Aorta (tissue), 5 donors: ENCODE measurements at regions not wholly inside any gene's neighbourhood (a gene's known extent, or its start where the extent isn't known, plus 50 kb on each side); places are given as distances from the start of the nearest gene placed in this dataset.

Source experiments
- ATAC-seq: fragments of 200-7000 bp; cut with Tn5 transposase; one replicate; pipeline ENCODE4 v1.9.1; 2022; ENCODE audit warnings: moderate library complexity; ENCODE audit not compliant: low FRiP score
- DNase-seq, 2 donors: peaks; one replicate each; pipeline ENCODE4 v3.0.0-alpha.2; 2020
- H3K27ac ChIP-seq, 2 donors: one replicate each; pipeline ENCODE4 v1.5.1; 2013; ENCODE audit warnings: low read length in 2 of 2, mild to moderate bottlenecking in 2 of 2, moderate library complexity in 2 of 2, control low read depth in 1 of 2, inconsistent platforms in 1 of 2, low read depth in 1 of 2
- H3K27me3 ChIP-seq, 2 donors: one replicate each; pipeline ENCODE4 v1.6.1; 2013; ENCODE audit warnings: control low read depth in 1 of 2, low read length in 1 of 2, mild to moderate bottlenecking in 1 of 2, moderate library complexity in 1 of 2; ENCODE audit not compliant: insufficient read depth in 2 of 2, control insufficient read depth in 1 of 2
- H3K36me3 ChIP-seq, 2 donors: one replicate each; pipeline ENCODE4 v1.6.1; 2013; ENCODE audit warnings: control low read depth in 1 of 2, low read length in 1 of 2, mild to moderate bottlenecking in 1 of 2; ENCODE audit not compliant: insufficient read depth in 2 of 2, control insufficient read depth in 1 of 2
- H3K4me1 ChIP-seq, 2 donors: one replicate each; pipeline ENCODE4 v1.6.1; 2013; ENCODE audit warnings: low read length in 2 of 2, control low read depth in 1 of 2, mild to moderate bottlenecking in 1 of 2, moderate library complexity in 1 of 2; ENCODE audit not compliant: insufficient read depth in 2 of 2, control insufficient read depth in 1 of 2
- H3K4me3 ChIP-seq, 2 donors: one replicate each; pipeline ENCODE4 v1.5.1; 2013; ENCODE audit warnings: low read length in 2 of 2, control low read depth in 1 of 2, mild to moderate bottlenecking in 1 of 2
- H3K9me3 ChIP-seq: one replicate; pipeline ENCODE4 v1.6.1; 2013; ENCODE audit warnings: mild to moderate bottlenecking, low read length; ENCODE audit not compliant: control insufficient read depth
- WGBS, 2 donors: extraction: QIAGEN DNeasy Blood & Tissue Kit; methylation state at CpG; one replicate each; pipeline ENCODE4 v1.1.7; 2013; 5-methylcytosine and 5-hydroxymethylcytosine counted together
- intact Hi-C, 2 donors: fragments of 100-400 bp; cut with DNase I; formaldehyde crosslinking; loops; one replicate each; pipeline versions ENCODE4 v1.14.2 to v1.15.0; 2022
- donor health status: healthy with polysubstance abuse.
- donor health status: Bipolar disorder and iron deficiency.
- donor health status: DM: no; HTN: no; CAD: no.
- donor health status: DM: no; HTN: no; CAD: no.
- donor health status: DM: yes; HTN: yes; CAD: no.

- H3K36me3 ChIP-seq = no peaks in the 10 kb centered on the region
- intact Hi-C loops = no loop called here
Observed at GRCh38 chr20:7415427-7415826, 524.8 kb downstream of the HAO1 start.

GRCh38 chr20:7416382-7416781 is 523.9 kb downstream of the HAO1 start:
- Histone ChIP-seq H3K36me3 (no peaks in the 10 kb centered on the region), H3K4me1 (no peaks in the 10 kb centered on the region), H3K27ac (no peak overlapping the region), H3K27me3 (no peaks in the 10 kb centered on the region), H3K9me3 (no peaks in the 10 kb centered on the region), H3K4me3 (no peak overlapping the region)
- no peak for DNase-seq
- intact Hi-C loops = no loop called here
- ATAC-seq = no peak

More at GRCh38 chr20:7415427-7415826, 524.8 kb downstream of the HAO1 start:
- no peak overlapping the region for H3K4me3 ChIP-seq
- DNase-seq = no peak
- no peak overlapping the region for H3K27ac ChIP-seq
- no peaks in the 10 kb centered on the region for H3K4me1 ChIP-seq
- H3K9me3 ChIP-seq = no peaks in the 10 kb centered on the region
- ATAC-seq = no peak
- no peaks in the 10 kb centered on the region for H3K27me3 ChIP-seq

DNA sequence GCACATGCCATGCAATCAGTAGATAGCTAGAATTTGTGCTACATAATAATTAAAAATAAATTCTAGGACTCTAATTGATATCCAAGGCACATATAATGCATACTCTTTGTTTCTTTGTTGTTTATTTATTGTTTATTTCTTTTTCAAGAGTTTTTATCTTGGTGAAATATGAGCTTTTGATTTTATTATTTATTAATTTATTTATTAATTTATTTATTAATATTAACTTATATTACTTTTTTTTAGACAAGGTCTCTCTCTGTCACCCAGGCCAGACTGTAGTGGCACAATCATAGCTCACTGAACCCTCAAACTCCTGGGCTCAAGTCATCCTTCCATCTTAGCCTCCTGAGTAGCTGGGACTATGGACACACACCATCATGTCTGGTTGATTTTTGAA is 519.9 kb downstream of the HAO1 start:
- Histone ChIP-seq H3K27ac (no peak overlapping the region), H3K4me1 (no peaks in the 10 kb centered on the region), H3K4me3 (no peak overlapping the region), H3K36me3 (no peaks in the 10 kb centered on the region), H3K27me3 (no peaks in the 10 kb centered on the region), H3K9me3 (no peaks in the 10 kb centered on the region)
- ATAC-seq (no peak), DNase-seq (no peak)
- intact Hi-C loops = no loop called here

DNA sequence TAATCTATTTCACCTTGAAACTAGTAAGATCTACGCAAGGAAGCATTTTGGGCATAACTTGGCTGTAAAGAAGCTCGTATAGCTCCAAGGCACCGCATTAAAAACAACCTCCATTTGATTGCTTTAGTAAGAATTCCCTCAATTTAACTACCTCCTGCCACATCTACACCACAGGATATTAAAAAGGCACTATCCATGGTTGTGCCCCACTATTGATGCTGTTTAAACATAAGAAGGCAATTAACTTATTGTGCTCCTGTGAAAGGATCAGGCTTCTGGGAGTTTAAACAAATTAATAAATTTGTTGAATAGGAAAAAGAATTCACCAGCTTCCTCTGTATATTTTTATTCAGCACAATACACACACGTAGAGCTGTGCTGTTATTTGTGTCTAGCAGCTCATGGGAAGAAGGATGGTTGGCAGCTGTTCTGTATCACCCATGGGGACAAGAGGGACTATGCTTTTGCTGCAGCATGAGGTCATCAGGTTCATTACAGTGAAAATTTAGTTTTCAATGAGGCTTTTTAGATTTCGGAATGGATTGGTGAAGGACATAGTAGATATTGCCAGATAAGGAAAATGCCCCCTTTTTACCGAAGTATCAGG is 513.3 kb downstream of the HAO1 start:
- 45 to 52% methylated on average over 6 of the region's 6 CpGs for WGBS, 2 donors
- Histone ChIP-seq H3K36me3 (no peaks in the 10 kb centered on the region), H3K9me3 (no peaks in the 10 kb centered on the region), H3K27ac (no peak overlapping the region), H3K4me3 (no peak overlapping the region), H3K27me3 (no peaks in the 10 kb centered on the region), H3K4me1 (no peaks in the 10 kb centered on the region)
- DNase-seq = no peak
- intact Hi-C loops = no loop called here
- ATAC-seq = no peak

DNA sequence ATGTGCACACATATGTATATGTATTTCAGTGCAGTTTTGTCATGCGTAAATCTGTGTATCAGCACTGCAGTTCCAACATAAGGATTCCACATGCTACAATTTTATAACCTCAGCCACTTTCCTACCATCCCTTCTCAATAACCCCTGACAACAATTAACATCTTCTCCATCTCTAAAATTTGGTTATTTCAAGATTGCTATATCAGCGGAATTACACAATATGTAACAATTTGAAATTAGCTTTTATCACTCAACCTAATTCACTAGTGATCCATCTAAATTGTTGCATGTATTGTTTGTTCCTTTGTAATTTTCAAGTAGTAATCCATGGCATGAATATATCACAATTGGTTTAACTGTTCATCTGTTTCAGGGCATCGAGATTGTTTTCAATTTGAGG is 511.3 kb downstream of the HAO1 start:
- no peak for DNase-seq
- Histone ChIP-seq H3K4me1 (no peaks in the 10 kb centered on the region), H3K9me3 (no peaks in the 10 kb centered on the region), H3K4me3 (no peak overlapping the region), H3K27ac (no peak overlapping the region), H3K36me3 (no peaks in the 10 kb centered on the region), H3K27me3 (no peaks in the 10 kb centered on the region)
- WGBS, 2 donors = 87 to 91% methylated on average over 3 of the region's 3 CpGs
- ATAC-seq = no peak
- intact Hi-C loops = no loop called here

- no peak overlapping the region for H3K4me3 ChIP-seq
- H3K27ac ChIP-seq = no peak overlapping the region
- ATAC-seq (no peak), DNase-seq (no peak)
- no peaks in the 10 kb centered on the region for H3K27me3 ChIP-seq
- intact Hi-C loops = no loop called here
- H3K9me3 ChIP-seq = no peaks in the 10 kb centered on the region
- H3K4me1 ChIP-seq = no peaks in the 10 kb centered on the region
- WGBS, 2 donors = 93 to 95% methylated on average over 7 of the region's 7 CpGs
- H3K36me3 ChIP-seq = no peaks in the 10 kb centered on the region
Observed at GRCh38 chr20:7432612-7433011, 507.6 kb downstream of the HAO1 start.

DNA sequence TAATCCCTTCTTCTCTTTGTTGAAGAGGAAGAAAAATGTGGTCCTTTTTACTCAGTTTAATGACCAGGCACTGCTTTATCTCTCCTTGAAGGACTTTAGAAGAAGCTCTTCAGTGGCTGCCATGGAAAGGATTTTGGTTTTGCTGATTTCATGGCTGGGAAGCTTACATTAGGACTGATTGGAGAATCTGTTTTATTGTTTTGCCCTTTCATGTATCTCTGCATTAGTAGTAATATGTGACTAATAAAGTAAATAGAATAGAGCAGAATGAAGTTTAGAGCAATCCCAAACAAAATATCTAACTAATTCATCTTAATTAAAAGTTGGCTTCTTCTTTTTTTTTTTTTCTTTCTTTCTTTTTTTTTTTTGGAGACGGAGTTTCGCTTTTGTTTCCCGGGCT is 502.9 kb downstream of the HAO1 start:
- no peak overlapping the region for H3K4me3 ChIP-seq
- H3K36me3 ChIP-seq = no peaks in the 10 kb centered on the region
- no peaks in the 10 kb centered on the region for H3K9me3 ChIP-seq
- 83 to 86% methylated on average over 3 of the region's 3 CpGs for WGBS, 2 donors
- H3K27ac ChIP-seq = no peak overlapping the region
- no peaks in the 10 kb centered on the region for H3K4me1 ChIP-seq
- DNase-seq = no peak
- ATAC-seq = no peak
- intact Hi-C loops = no loop called here
- H3K27me3 ChIP-seq = no peaks in the 10 kb centered on the region

DNA sequence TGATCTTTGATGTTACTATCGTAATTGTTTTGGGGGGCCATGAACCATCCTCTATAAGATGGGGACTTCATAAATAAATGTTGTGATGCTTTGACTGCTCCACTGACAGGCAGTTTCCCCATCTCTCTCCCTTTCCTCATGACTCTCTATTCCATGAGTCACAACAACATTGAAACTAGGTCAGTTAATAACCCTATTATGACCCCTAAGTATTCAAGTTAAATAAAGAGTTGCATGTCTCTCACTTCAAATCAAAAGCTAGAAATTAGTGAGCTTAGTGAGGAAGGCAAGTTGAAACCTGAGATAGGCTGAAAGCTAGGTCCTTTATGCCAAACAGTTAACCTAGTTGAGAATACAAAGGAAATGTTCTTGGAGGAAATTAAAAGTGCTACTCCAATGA is 491.0 kb downstream of the HAO1 start:
- H3K36me3 ChIP-seq = no peaks in the 10 kb centered on the region
- ATAC-seq (no peak), DNase-seq (no peak)
- H3K27me3 ChIP-seq = no peaks in the 10 kb centered on the region
- H3K4me3 ChIP-seq = no peak overlapping the region
- no peak overlapping the region for H3K27ac ChIP-seq
- H3K9me3 ChIP-seq = no peaks in the 10 kb centered on the region
- 82 to 88% methylated on average over 1 of the region's 1 CpG for WGBS, 2 donors
- H3K4me1 ChIP-seq = no peaks in the 10 kb centered on the region
- intact Hi-C loops = no loop called here

DNA sequence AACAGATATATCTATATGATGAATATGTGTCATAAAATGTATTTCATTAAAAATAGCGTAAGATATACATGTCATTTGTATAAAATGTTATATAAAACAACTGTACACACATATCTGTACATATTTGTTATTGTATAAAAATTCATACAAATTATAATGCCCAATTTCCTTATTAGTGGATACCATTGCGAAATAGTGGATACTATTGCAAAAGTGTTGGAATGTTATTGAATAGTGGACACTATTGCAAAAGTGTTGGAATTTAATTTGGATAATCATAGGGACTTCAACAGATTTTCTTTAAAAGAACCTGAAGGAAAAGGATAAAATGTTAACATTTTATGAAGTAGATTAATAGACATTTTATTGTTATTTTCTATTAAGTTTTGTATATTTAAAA is 487.4 kb downstream of the HAO1 start:
- no peak overlapping the region for H3K27ac ChIP-seq
- DNase-seq (no peak), ATAC-seq (no peak)
- WGBS, 2 donors = 89 to 91% methylated on average over 2 of the region's 2 CpGs
- no peaks in the 10 kb centered on the region for H3K36me3 ChIP-seq
- no peaks in the 10 kb centered on the region for H3K4me1 ChIP-seq
- no peaks in the 10 kb centered on the region for H3K27me3 ChIP-seq
- intact Hi-C loops = no loop called here
- no peak overlapping the region for H3K4me3 ChIP-seq
- no peaks in the 10 kb centered on the region for H3K9me3 ChIP-seq
